ENCODE measurements at regions not wholly inside any gene's neighbourhood (a gene's known extent, or its start where the extent isn't known, plus 50 kb on each side); places are given as distances from the start of the nearest gene placed in this dataset.

- TF ChIP-seq CTCF (IDR thresholded peaks at IDR 0.05; ENCODE audit: control insufficient read depth, extremely low read depth, insufficient read depth), result no peak
- no peak for DNase-seq (ENCODE audit: low read depth)
- no peak overlapping the region for H3K4me3 ChIP-seq (ENCODE audit: low read depth, low read length)
Measured at GRCh38 chr17:54482843-54483242, 417.8 kb upstream of the TOM1L1 start.

DNA sequence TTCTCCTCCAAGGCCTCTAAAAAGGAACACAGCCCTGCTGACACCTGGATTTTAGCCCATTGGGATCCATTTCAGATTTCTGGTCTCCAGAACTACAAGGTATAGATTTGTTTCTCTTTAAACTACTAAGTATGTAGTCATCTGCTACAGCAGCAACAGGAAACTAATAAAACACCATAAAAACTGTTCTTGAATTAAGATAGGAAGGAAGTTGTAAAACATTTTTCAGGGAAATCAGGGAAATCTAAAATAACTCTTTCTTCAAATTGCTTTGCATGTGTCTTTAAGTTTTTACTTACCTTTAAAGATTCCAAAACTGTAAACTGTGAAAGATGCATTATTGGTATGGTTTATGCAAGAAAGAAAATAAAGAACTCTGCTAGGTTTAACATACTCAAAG lies 407.0 kb upstream of the TOM1L1 start:
- no peak for DNase-seq (ENCODE audit: low read depth)
- no peak for TF ChIP-seq CTCF (IDR thresholded peaks at IDR 0.05; ENCODE audit: control insufficient read depth, extremely low read depth, insufficient read depth)

GRCh38 chr17:54494721-54495715 lies 405.6 kb upstream of the TOM1L1 start:
- no peak for DNase-seq (ENCODE audit: low read depth)
- no peak for TF ChIP-seq CTCF (IDR thresholded peaks at IDR 0.05; ENCODE audit: control insufficient read depth, extremely low read depth, insufficient read depth)
- no peak overlapping the region for H3K4me3 ChIP-seq (ENCODE audit: low read depth, low read length)

More for the DNA sequence above, 407.0 kb upstream of the TOM1L1 start:
- H3K4me3 ChIP-seq (ENCODE audit: low read depth, low read length), result no peak overlapping the region

DNA sequence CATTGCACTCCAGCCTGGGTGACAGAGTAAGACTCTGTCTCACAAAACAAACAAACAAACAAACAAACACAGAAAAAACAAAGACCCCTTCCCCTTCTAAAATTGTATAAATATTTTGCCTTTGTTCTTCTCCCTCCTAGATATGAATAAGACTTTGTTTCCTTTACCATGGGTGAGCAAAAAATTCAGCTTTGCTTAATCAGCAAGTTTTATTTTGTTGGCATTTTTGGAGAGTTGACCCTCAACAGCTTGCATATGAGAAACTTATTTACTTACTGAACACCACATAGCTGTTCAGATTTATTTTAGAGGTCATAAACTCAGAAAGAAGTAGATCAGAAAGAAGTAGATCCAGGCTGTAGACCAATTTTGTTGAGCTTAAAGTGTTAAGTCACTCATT lies 395.2 kb upstream of the TOM1L1 start:
- DNase-seq (ENCODE audit: low read depth), result no peak
- no peak for TF ChIP-seq CTCF (IDR thresholded peaks at IDR 0.05; ENCODE audit: control insufficient read depth, extremely low read depth, insufficient read depth)
- no peak overlapping the region for H3K4me3 ChIP-seq (ENCODE audit: low read depth, low read length)

DNA sequence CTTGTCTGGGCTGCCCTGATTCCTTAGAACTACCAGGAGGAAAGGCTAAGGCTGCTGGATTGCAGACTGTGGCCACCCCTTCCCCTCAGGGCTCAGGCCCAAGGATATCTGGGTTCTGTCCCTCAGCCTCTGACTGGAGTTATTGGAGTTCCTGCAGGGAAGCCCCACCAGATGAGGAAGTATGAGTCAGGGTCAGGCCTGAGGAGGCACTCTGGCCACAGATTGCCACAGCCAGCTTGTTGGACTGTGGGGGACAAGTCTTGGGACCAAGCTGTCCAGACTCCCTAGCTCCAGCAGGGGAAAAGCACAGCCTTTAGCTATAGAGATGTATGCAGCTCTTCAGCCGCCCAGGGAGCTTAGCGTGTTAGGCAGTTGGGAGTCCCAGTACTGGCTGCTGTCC lies 381.9 kb upstream of the TOM1L1 start:
- TF ChIP-seq CTCF (IDR thresholded peaks at IDR 0.05; ENCODE audit: control insufficient read depth, extremely low read depth, insufficient read depth), result no peak
- no peak overlapping the region for H3K4me3 ChIP-seq (ENCODE audit: low read depth, low read length)
- no peak for DNase-seq (ENCODE audit: low read depth)

GRCh38 chr17:54521137-54521536 lies 379.5 kb upstream of the TOM1L1 start:
- DNase-seq (ENCODE audit: low read depth), result no peak
- H3K4me3 ChIP-seq (ENCODE audit: low read depth, low read length), result no peak overlapping the region
- no peak for TF ChIP-seq CTCF (IDR thresholded peaks at IDR 0.05; ENCODE audit: control insufficient read depth, extremely low read depth, insufficient read depth)
